ENCODE measurements at regions not wholly inside any gene's neighbourhood (a gene's known extent, or its start where the extent isn't known, plus 50 kb on each side); places are given as distances from the start of the nearest gene placed in this dataset.
"Not testable (repeated sequence)": the region's sequence is repeated elsewhere in the genome, so short reads cannot be mapped to it uniquely, and the experiment has no call there.

DNA sequence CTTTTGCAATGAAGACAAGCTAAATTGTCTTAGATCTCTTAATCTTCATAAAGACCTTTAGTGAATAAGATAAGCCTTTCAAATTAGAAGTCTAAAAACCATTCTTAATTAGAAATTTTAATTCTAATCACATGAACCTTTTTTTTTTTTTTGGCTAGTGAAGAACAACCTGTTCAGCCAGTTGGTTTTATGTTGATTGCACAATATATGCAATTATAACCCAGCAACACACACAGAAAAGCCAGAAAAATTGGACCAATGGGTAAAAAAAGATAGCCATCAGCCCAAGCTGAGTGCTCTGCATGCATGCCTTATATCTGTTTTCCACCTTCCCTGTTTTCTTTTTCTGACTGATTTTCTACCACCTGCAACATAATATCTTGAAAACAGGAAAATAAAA is 252.2 kb downstream of the SYT10 start:
- Histone ChIP-seq H3K27me3 (replicated peaks; ENCODE audit: insufficient read depth) (no peaks in the 10 kb centered on the region), H3K4me1 (replicated peaks) (no peaks in the 10 kb centered on the region), H3K27ac (no peak overlapping the region), H3K4me3 (no peak overlapping the region), H3K9me3 (peaks cover 3% of the 10 kb centered on the region), H3K36me3 (no peaks in the 10 kb centered on the region)
- TF ChIP-seq POLR2A (IDR thresholded peaks at IDR 0.05) (no peak), POLR2AphosphoS5 (IDR thresholded peaks at IDR 0.05) (no peak)
- TF ChIP-seq, protein P1, sequence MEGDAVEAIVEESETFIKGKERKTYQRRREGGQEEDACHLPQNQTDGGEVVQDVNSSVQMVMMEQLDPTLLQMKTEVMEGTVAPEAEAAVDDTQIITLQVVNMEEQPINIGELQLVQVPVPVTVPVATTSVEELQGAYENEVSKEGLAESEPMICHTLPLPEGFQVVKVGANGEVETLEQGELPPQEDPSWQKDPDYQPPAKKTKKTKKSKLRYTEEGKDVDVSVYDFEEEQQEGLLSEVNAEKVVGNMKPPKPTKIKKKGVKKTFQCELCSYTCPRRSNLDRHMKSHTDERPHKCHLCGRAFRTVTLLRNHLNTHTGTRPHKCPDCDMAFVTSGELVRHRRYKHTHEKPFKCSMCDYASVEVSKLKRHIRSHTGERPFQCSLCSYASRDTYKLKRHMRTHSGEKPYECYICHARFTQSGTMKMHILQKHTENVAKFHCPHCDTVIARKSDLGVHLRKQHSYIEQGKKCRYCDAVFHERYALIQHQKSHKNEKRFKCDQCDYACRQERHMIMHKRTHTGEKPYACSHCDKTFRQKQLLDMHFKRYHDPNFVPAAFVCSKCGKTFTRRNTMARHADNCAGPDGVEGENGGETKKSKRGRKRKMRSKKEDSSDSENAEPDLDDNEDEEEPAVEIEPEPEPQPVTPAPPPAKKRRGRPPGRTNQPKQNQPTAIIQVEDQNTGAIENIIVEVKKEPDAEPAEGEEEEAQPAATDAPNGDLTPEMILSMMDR (IDR thresholded peaks at IDR 0.05) = no peak
- DNase-seq (ENCODE audit: low spot score) = no peak
- intact Hi-C loops (cut with DNase I) = no loop called here

DNA sequence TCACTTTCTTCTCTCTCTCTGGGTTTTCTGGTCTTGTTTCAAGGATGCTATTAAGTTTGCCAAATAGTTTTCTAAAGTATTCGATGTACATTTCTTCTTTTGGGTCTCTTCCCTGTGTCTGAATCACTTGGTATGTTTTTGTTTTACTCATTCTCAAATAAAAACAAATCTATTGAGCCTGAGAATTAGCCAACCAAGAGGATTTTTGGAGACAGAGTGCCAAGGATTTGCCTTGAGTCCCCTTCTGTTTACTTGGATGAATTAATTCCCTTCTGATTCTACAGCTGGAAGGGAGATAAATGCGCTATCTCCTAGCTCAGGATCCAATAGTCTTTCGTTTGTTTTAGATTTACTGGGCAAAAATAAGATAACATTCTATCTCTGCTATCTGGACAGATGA is 255.5 kb downstream of the SYT10 start:
- intact Hi-C loops (cut with DNase I) = no loop called here
- H3K4me1 ChIP-seq (replicated peaks) = no peaks in the 10 kb centered on the region
- no peak for DNase-seq (ENCODE audit: low spot score)
- H3K4me3 ChIP-seq = no peak overlapping the region
- no peaks in the 10 kb centered on the region for H3K27me3 ChIP-seq (replicated peaks; ENCODE audit: insufficient read depth)
- H3K36me3 ChIP-seq = no peaks in the 10 kb centered on the region
- WGBS = 60% methylated on average over 3 of the region's 3 CpGs
- no peak overlapping the region for H3K27ac ChIP-seq
- TF ChIP-seq, protein P1 (IDR thresholded peaks at IDR 0.05) = no peak
- no peak for TF ChIP-seq POLR2A (IDR thresholded peaks at IDR 0.05)
- TF ChIP-seq POLR2AphosphoS5 (IDR thresholded peaks at IDR 0.05) = no peak
- peaks cover 3% of the 10 kb centered on the region for H3K9me3 ChIP-seq

- no peaks in the 10 kb centered on the region for H3K9me3 ChIP-seq
- no peak for TF ChIP-seq POLR2AphosphoS5 (IDR thresholded peaks at IDR 0.05)
- no peak for TF ChIP-seq POLR2A (IDR thresholded peaks at IDR 0.05)
- TF ChIP-seq, protein P1 (IDR thresholded peaks at IDR 0.05) = no peak
- no peaks in the 10 kb centered on the region for H3K36me3 ChIP-seq
- DNase-seq (ENCODE audit: low spot score) = no peak
- intact Hi-C loops (cut with DNase I) = no loop called here
- no peaks in the 10 kb centered on the region for H3K4me1 ChIP-seq (replicated peaks)
- no peak overlapping the region for H3K4me3 ChIP-seq
- no peaks in the 10 kb centered on the region for H3K27me3 ChIP-seq (replicated peaks; ENCODE audit: insufficient read depth)
- 14% methylated on average over 1 of the region's 1 CpG for WGBS
- H3K27ac ChIP-seq = no peak overlapping the region
These were observed 257.1 kb downstream of the SYT10 start for GRCh38 chr12:33182485-33182884.

DNA sequence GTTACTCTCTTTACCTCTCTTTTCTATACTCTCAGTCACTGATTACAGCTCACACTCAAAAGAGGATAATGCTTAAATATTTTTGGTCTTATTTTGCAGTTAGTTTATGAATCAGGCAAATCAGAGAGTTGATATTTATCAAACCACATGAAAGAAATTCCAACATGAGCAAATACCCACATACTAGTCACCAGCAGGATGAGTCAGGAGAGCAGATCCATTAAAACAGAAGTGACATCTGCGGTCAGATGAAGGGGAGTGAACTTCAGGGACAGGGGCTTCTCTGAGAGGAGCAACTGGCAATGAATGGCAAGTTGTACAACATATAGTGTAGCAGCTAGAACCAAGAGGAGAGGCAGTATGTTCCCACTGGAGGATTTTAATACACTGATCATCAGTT is 258.7 kb downstream of the SYT10 start:
- 73% methylated on average over 1 of the region's 1 CpG for WGBS
- no peaks in the 10 kb centered on the region for H3K9me3 ChIP-seq
- TF ChIP-seq, protein P1 (IDR thresholded peaks at IDR 0.05) = no peak
- TF ChIP-seq POLR2A (IDR thresholded peaks at IDR 0.05) (no peak), POLR2AphosphoS5 (IDR thresholded peaks at IDR 0.05) (no peak)
- no peaks in the 10 kb centered on the region for H3K4me1 ChIP-seq (replicated peaks)
- intact Hi-C loops (cut with DNase I) = no loop called here
- DNase-seq (ENCODE audit: low spot score) = no peak
- H3K36me3 ChIP-seq = no peaks in the 10 kb centered on the region
- no peak overlapping the region for H3K4me3 ChIP-seq
- H3K27me3 ChIP-seq (replicated peaks; ENCODE audit: insufficient read depth) = no peaks in the 10 kb centered on the region
- no peak overlapping the region for H3K27ac ChIP-seq

GRCh38 chr12:33166260-33166659 is 269.7 kb upstream of the PKP2 start:
- H3K9me3 ChIP-seq; H3K27me3 ChIP-seq (replicated peaks; ENCODE audit: insufficient read depth); DNase-seq (ENCODE audit: low spot score); H3K4me1 ChIP-seq (replicated peaks); H3K36me3 ChIP-seq; H3K27ac ChIP-seq; intact Hi-C loops (cut with DNase I); H3K4me3 ChIP-seq: not testable (repeated sequence)
- 85% methylated on average over 3 of the region's 3 CpGs for WGBS

Measured in prostate gland (tissue), 2 donors.